ENCODE measurements at regions not wholly inside any gene's neighbourhood (a gene's known extent, or its start where the extent isn't known, plus 50 kb on each side); places are given as distances from the start of the nearest gene placed in this dataset.

DNA sequence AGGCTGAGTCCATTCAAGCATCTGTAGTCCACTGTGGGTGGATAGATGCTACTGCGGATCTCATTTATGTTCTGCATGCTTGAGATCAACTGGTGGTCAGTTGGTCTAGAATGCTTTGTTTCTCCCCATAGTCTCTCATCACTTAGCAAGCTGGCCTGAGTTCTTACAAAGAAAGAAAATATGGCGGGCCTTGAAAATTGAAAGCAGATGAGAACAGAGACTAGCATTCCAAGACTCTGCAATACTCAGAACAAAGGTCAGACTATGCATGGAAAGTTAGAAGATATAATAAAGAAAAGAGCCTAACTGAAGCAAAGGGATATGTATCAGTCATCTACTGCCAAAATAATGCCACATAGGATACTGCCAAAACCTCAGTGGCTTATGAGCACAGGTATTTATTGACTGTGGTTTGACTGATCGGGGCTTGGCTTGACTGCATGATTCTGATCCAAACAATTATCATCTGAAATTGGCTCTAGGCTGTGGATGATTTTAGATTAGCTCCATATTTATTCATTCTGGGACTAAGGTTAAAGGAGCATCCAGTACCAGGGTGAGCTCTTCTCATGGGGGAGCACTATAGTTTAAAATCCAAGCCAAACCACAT, 258.9 kb downstream of the TAF11L14 start:
- DNase-seq (ENCODE audit: low spot score): no peak

GRCh38 chr5:17895288-17896033, 261.2 kb downstream of the TAF11L14 start:
- DNase-seq (ENCODE audit: low spot score): no peak

DNA sequence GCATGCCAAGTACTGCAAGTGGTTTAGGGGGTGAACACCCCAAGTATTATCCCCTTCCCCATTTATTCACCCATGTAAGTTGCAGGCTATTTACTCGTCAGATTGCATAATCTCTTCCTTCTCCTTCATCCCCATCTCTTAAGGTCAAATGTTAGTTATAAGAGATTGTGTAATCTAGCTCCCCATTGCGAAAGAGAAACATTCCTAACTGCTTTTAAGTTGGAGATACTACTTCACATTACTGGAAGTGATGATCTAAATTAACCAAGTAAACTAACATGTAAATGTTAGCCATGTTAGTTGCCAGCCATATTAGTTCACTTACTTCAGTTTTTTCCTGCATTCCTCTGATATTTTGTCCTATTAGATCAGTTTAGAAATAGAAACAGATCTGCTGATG, 262.3 kb downstream of the TAF11L14 start:
- no peak for DNase-seq (ENCODE audit: low spot score)

GRCh38 chr5:17897776-17898175, 263.5 kb downstream of the TAF11L14 start:
- no peak for DNase-seq (ENCODE audit: low spot score)

DNA sequence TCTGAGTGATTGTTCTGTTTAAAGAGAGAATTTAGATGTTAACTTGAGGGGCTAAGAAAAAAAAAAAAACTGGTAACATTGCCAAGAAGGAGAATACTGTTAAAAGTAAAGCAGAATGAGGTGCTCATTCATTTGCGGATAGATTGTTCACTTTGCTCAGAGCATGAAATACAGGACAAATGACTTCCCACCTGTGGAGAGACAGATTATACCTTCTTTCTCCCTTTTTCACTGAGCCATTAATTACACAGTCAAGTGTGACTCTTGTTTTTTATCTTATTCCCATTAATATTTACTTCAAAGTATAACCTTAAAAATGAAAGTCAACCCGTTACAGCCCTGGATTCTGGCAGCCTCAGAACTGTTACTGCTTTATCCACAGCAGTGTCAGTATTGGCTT, 264.5 kb downstream of the TAF11L14 start:
- no peak for DNase-seq (ENCODE audit: low spot score)

GRCh38 chr5:17907094-17907493, 272.8 kb downstream of the TAF11L14 start:
- no peak for DNase-seq (ENCODE audit: low spot score)

GRCh38 chr5:17910318-17910717, 276.1 kb downstream of the TAF11L14 start:
- DNase-seq (ENCODE audit: low spot score): no peak

DNA sequence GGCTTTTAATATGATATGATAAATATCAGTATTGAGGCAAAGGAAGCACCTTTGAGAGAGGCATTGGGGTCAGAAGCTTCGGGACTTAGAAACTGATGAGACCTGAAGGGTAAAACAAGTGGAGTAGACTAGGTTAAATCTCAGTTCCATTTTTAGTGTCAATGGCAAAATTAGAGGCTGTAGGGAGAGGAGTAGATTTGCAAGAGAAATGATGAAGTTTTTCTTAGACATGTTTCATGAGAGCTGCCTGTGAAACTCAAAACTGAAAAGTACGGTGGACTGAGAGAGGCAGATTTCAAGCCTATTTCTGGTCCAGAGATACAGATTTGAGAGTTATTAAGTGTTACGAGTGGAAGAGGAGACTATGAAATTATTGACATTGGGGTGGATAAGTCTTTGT, 278.5 kb downstream of the TAF11L14 start:
- no peak for DNase-seq (ENCODE audit: low spot score)

- DNase-seq (ENCODE audit: low spot score): no peak
Measured at GRCh38 chr5:17916446-17916845, 282.2 kb downstream of the TAF11L14 start.

GRCh38 chr5:17917465-17917864, 283.2 kb downstream of the TAF11L14 start:
- DNase-seq (ENCODE audit: low spot score): no peak

DNA sequence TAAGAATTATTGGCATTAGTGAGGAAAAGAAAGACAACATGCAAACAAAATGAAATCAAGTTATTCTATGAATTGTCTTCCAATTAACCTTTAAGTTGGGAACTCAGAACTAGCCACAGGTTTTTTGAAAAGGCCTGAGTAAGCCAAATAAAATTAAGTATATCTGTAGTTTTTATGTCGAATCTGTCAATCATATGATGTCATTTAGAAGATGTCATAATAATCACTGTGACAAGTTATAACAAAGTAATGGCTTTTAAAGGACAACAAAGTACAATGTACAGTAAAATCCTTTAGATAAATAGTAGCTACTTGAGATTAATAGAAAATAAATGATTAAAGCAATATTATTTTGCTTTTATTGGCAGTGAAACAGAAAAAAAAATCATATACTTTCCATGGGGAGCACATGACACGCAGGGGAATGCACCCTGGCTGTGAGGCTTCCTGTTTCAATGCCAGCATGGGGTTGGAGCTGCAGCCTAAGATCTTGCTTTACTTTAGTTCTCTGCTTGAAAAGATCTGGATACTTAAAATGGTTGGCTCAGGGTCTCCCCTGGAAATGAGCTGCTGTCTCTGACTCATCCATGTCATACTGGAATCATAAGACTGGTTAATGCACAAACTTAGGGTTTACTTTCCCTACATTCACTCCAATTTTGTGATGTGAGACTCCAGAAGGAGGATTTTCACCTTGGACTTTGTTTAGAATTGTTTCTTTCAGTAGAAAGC, 284.3 kb downstream of the TAF11L14 start:
- DNase-seq (ENCODE audit: low spot score): no peak

DNA sequence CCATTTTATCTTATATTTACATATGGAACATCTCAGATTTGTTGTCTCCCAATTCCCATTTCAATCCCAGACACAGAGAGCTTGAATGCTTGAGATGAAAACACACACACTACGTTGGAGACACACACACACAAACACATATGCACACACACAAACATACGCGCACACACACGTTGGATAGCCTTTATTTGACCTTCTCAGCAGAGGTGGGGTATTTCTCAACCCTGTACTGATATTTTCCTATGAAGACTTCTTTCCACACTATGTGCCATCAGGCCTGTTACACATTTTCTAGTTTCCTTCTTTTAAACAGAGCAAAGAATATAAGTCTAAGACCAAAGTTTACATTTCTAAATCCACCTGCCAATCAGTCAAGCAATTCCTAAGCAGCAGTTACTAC, 291.0 kb downstream of the TAF11L14 start:
- DNase-seq (ENCODE audit: low spot score): no peak

GRCh38 chr5:17928581-17928981, 294.3 kb downstream of the TAF11L14 start:
- peak; percentile 8 for DNase-seq (ENCODE audit: low spot score)

- DNase-seq (ENCODE audit: low spot score): no peak
Measured at GRCh38 chr5:17929171-17929570, 294.9 kb downstream of the TAF11L14 start.

- DNase-seq (ENCODE audit: low spot score): no peak
Measured at GRCh38 chr5:17930346-17930745, 296.1 kb downstream of the TAF11L14 start.

- DNase-seq (ENCODE audit: low spot score): no peak
Measured at GRCh38 chr5:17944046-17944445, 309.8 kb downstream of the TAF11L14 start.

DNA sequence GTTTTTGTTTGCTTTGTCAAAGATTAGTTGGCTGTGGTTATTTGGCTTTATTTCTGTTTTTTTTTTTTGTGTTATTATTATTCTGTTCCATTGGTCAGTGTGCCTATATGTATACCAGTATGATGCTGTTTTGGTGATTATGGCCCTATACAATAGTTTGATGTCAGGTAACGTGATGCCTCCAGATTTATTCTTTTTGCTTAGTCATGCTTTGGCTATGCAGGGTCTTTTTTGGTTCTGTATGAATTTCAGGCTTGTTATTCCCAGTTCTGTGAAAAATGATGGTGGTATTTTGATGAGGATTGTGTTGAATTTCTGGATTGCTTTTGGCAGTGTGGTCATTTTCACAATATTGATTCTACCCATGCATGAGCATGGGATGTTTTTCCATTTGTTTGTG, 312.8 kb downstream of the TAF11L14 start:
- DNase-seq (ENCODE audit: low spot score): no peak

DNA sequence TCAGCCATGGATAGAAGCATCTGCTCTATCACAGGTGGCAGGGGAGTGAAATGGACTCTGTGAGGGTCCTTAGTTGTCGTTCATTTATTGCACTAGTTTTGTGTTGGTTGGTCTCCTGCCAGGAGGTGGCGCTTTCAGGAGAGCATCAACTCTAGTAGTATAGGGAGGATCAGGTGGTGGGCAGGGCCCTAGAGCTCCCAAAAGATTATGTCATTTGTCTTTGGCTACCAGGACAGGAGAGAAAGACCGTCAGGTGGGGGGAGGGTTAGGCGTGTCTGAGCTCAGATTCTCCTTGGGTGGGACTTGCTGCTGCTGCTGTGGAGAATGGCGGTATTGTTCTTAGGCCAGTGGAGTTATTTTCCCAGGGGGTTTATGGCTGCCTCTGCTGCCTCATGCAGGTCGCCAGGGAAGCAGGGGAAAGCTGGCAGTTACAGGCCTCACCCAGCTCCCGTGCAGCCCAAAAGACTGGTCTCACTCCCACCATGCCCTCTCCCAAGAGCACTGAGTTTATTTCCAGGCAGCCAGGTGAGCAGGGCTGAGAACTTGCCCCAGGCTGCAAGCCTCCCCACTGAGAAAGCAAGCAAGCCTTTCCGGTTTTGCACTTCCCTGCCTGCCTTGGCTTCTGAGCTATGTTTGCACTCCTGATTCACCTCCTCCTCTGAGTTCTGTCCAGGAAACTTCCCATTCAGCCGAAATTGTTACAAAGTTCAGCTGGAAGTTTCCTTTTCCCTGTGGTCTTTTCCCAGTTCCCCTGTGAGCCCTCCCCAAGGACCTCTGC, 317.3 kb downstream of the TAF11L14 start:
- DNase-seq (ENCODE audit: low spot score): no peak

DNA sequence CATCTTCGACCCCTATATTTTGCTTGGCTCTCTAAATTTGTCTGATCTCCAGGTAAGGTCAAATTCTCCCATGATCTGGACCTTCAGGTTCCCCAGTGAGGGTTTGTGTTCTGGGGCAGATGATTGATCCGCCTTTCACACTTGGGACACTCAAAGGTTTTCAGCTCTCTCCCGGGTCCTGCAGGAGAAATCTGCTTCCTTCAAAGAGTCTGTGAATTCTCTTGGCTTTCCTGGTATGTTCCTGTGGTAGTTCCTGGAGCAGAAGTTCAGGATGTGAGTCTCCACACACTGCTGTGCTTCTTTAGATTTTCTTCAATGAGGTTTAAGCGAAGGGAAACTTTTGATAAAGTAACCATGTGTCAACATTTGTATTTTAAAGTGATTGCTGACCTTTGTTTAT, 318.0 kb downstream of the TAF11L14 start:
- DNase-seq (ENCODE audit: low spot score): no peak

GRCh38 chr5:17964067-17964466, 329.8 kb downstream of the TAF11L14 start:
- no peak for DNase-seq (ENCODE audit: low spot score)

DNA sequence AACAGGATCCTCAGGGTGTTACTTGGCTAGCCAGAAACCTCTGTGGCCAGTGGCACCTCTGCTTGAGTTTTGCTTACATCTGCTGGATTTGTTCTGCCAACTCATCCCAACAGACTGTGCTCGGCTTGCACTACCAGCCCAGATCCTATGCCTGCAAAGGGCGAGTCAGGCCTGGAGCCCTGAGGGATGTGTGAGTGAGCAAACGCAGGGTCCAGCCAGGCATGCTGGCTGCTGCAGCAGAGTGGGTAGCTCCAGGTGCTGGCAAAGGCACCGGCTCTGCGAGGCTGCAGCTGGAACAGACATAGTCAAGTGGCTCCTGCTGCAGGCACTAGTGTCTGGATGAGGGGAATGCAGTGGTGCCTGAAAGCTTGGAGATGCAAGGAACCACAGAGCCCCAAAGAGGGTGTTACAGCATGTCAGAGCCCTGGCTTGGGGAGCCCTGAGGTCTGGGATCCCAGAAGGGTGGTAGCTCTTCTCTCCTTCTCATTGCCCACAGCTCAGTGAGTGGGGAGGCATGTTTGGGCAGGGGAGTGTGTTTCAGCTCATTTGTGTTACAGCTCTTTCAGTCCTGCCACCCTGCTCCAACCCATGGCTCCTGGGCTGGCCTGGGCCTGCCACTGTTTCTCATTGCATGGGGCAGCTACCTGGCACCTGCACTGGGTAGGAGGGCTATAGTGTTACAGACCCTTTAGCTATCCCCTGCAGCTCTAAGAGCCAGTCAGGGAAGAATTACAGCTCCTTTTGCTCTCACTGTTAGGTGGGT, 332.6 kb downstream of the TAF11L14 start:
- DNase-seq (ENCODE audit: low spot score): no peak

GRCh38 chr5:17976404-17976803, 342.1 kb downstream of the TAF11L14 start:
- no peak for DNase-seq (ENCODE audit: low spot score)
